GM21825 (cell line): ENCODE measurements at regions not wholly inside any gene's neighbourhood (a gene's known extent, or its start where the extent isn't known, plus 50 kb on each side); places are given as distances from the start of the nearest gene placed in this dataset.

ENCODE experiments used
- ATAC-seq: cut with Tn5 transposase; IDR thresholded peaks from one replicate; pipeline ENCODE4 v1.9.1; 2021; ENCODE audit warnings: mild to moderate bottlenecking, moderate library complexity; ENCODE audit not compliant: unreplicated experiment

- ATAC-seq: no peak
These were observed 325.2 kb downstream of the BRINP1 start for GRCh38 chr9:119043996-119044395.

- no peak for ATAC-seq
These were observed 324.4 kb downstream of the BRINP1 start for GRCh38 chr9:119044806-119045205.

GRCh38 chr9:119047513-119048307 lies 321.5 kb downstream of the BRINP1 start:
- ATAC-seq: no peak

- ATAC-seq: no peak
These were observed 319.0 kb downstream of the BRINP1 start for GRCh38 chr9:119050281-119050680.

- ATAC-seq: no peak
These were observed 316.8 kb downstream of the BRINP1 start for GRCh38 chr9:119052339-119053030.

- no peak for ATAC-seq
These were observed 316.2 kb downstream of the BRINP1 start for GRCh38 chr9:119053070-119053469.

GRCh38 chr9:119060629-119061385 lies 308.4 kb downstream of the BRINP1 start:
- ATAC-seq: no peak

- no peak for ATAC-seq
These were observed 297.6 kb downstream of the BRINP1 start for GRCh38 chr9:119071636-119072035.

- no peak for ATAC-seq
These were observed 295.2 kb downstream of the BRINP1 start for GRCh38 chr9:119074017-119074416.

GRCh38 chr9:119078015-119078414 lies 291.2 kb downstream of the BRINP1 start:
- ATAC-seq: no peak

- ATAC-seq: no peak
These were observed 285.6 kb downstream of the BRINP1 start for GRCh38 chr9:119083673-119084072.

GRCh38 chr9:119086590-119086989 lies 282.6 kb downstream of the BRINP1 start:
- ATAC-seq: no peak

- ATAC-seq: no peak
These were observed 281.2 kb downstream of the BRINP1 start for GRCh38 chr9:119088002-119088547.

- ATAC-seq: no peak
These were observed 278.2 kb downstream of the BRINP1 start for GRCh38 chr9:119091074-119091473.

- no peak for ATAC-seq
These were observed 277.1 kb downstream of the BRINP1 start for GRCh38 chr9:119092125-119092524.

- ATAC-seq: no peak
These were observed 275.1 kb downstream of the BRINP1 start for GRCh38 chr9:119094086-119094485.

- no peak for ATAC-seq
These were observed 274.2 kb downstream of the BRINP1 start for GRCh38 chr9:119095072-119095471.

GRCh38 chr9:119101048-119101447 lies 268.2 kb downstream of the BRINP1 start:
- ATAC-seq: no peak

GRCh38 chr9:119114681-119115080 lies 254.6 kb downstream of the BRINP1 start:
- ATAC-seq: no peak
